HG02973 (cell line): ENCODE measurements at regions not wholly inside any gene's neighbourhood (a gene's known extent, or its start where the extent isn't known, plus 50 kb on each side); places are given as distances from the start of the nearest gene placed in this dataset.

Experiments
- ATAC-seq: cut with Tn5 transposase; IDR thresholded peaks from one replicate; pipeline ENCODE4 v1.9.1; 2021; ENCODE audit warnings: moderate library complexity; ENCODE audit not compliant: unreplicated experiment

DNA sequence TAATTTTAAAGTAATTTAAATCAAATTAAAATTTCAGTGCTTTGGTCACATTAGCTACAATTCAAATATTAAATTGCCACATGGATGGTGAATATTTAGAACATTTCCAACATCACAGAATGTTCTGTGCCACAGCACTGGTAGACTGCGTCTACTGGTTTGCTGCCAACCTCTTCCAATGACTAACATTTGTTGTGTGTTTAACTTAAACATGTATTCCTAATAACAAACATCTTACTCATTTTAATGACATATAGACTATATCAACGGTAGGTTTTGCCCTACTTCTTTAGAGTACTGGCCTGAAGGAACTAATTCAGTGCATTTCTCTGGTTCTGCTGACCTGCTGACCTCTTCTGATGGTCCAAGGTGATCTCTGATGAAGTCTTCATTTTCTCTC is 157.6 kb downstream of the DCK start:
- ATAC-seq, result no peak

GRCh38 chr4:71156616-71157015 is 163.2 kb downstream of the DCK start:
- ATAC-seq, result no peak

DNA sequence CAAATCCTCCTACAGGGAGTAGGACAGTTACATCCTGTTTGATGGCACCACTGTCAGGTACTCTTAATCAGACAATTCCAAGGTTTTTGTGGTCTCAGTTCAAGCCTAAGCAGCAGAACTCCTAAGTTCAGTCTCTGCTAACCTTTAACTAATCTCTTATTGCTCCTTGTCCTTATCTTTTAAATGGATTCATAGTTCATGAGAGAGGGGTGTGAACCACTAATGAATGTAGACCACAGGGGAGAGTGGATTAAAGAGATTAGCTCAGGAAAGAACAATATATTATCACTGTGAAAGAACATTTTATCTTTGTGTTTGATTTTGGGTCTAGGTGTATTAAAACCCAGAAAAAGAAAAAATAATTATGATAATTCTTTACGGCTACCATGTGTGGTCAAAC is 168.9 kb downstream of the DCK start:
- ATAC-seq, result no peak

GRCh38 chr4:71163317-71163716 is 169.9 kb downstream of the DCK start:
- no peak for ATAC-seq

- no peak for ATAC-seq
These were observed 171.7 kb upstream of the SLC4A4 start for GRCh38 chr4:71167083-71167482.

GRCh38 chr4:71171592-71171991 is 167.2 kb upstream of the SLC4A4 start:
- ATAC-seq, result no peak

GRCh38 chr4:71181332-71181731 is 157.5 kb upstream of the SLC4A4 start:
- no peak for ATAC-seq

DNA sequence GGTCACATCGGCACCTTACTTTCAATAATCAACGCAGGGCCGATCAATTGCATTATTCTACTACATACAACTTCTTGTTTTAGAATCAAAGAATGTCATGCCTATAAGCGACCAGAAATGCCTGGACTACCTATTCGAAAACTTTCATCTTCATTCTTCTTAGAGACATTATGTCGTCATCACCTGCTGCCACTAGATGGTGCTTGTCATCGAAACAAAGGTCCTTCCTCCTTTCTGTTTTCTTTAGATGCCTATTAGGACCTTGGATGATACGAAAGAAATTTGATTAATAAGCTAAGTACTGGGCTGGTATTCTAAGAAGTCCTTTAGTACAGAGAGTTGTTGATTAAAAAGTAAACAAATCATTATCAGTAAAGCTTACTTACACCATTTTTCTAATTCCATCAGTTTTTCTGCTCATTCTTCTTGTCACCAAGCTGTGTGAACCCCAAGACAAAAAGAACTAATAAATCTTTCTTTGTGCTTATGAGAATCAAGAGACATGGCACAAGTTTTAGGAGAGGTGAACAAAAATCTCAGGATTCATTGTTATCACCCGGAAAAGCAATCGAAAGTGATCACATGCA is 154.5 kb upstream of the SLC4A4 start:
- ATAC-seq, result peak; percentile 76

DNA sequence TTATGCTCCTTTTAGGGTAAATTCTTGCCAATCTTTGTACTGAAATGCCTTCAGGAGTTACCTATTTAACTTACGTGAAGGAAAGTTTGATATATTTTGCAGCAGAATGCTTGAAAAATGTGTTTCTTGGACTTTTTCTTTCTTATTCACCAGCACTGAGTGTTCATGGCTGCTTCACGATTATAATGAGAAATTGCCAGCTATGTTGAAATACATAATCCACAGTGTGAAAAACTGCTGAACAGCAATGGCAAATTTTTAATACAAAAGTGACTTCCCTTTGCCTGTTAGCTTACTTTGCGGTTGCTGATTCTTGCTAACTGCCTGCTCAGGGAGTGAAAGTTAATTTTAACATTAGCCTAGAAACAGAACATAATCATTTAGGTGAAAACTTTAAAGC is 153.8 kb upstream of the SLC4A4 start:
- no peak for ATAC-seq

- no peak for ATAC-seq
These were observed 152.6 kb upstream of the SLC4A4 start for GRCh38 chr4:71186257-71186565.

DNA sequence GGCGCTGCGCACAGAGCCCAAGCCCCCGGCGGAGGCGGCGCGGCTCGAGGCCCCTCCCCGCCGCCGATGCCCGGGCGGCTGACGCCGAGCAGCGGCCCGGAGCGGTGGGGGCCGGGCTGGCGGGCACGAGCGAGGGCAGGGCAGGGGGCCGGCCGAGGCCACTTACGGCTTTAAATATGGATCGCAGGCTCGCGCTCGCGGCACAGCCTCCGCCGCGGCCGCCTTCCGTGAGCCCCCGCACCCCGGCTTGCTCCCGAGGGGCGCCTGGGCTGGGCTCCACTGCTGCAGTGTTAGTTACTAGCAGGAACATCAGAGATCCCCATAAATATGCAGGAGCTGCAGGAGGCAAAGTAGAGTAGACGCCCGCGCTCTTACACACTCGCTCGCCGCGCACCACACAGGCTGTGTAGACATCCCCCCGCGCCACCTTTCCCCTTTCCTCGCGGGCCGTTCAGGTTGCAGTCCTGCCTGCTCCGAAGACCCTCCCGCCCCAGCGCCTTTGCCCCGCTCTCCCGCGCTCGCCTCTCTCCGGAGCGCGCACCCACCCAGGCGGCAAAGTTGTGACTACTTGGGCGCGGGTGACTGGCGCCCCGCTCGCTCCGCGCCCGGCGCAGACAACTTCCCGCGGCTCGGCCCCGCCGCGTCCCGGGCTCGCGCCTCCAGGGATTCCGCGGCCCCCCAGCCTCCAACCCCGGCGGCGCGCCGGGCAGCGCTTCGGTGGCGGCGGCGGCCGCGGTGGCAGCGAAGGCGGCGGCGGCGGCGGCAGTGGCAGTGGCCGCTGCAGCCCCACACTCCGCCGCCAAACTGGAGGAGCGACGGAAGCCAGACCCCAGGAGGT is 152.0 kb upstream of the SLC4A4 start:
- ATAC-seq, result peak; percentile 38

DNA sequence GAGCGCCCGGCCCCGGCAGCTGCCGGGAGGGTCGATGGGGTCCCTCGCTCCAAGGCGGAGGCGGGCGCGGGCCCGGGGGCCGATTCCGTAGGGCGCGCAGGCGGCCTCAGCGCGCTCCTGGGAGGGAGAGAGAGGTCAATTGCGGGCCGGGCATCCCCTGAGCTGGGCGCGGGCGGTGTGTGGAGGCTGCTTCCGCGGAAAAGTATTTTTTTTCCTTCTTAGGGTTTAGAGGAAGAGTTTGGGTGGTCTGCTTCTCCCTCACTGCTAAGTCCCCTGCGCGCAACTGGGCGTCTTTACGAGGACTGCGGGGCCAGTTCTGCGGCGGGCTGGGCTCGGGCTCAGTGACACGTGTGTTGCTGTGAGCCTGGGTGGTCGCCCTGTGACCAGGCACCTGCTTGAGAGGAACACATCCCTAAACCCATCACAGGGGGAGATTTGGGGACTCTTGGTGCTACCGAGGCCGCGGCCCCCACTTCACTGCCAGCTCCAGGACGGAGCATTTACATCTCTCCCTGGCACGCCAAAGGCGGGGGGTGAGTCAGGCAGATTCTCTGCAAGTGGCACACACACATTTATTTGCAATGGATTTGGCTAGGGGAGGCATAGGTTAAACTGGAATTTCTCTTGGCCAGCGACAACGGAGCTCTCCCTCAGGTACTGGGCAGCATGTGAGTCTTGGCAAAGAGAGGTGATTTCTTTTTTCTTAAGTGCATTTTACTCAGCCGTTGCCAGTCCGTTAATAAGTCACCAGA is 151.2 kb upstream of the SLC4A4 start:
- peak; percentile 17 for ATAC-seq

DNA sequence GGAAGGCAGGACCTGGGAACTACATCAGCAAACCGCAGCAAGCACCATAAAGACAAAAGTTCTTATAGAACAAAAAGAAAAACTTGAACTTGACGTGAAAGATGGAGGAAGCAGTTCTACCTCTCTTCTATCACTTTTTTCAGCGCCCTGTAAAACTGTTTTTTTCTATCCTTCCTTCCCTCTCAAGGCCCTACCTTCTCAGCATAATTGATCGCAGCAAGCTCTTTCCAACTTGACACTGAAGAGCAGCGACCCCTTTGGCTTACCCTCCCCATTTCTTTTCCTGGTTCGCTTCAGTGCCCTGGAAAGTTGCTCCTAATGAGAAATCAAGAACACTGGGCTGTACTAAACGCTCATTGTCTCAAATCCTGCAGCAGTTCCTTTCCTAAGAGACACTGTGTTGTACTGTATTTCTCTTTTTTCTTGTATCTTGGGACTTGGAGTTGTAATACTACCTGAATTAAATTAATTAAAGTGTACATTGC is 150.6 kb upstream of the SLC4A4 start:
- no peak for ATAC-seq

DNA sequence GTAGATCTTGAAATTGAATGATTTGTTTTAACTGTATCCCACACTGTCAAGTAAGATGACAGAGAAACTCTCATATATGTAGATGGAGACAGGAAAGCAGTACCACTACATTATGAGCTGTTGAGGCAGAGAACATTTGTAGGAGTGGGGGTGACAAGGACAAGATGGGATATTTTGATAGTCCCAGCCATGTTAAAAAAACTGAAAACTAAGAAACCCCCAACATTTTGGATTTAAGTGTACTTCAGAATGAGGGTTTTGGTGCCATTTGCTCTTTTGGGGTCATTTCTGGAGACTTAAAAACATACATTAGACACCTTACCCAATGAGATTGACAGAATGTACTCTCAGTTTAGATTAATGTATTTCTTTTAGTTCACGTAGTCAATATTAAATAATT is 149.9 kb upstream of the SLC4A4 start:
- no peak for ATAC-seq

DNA sequence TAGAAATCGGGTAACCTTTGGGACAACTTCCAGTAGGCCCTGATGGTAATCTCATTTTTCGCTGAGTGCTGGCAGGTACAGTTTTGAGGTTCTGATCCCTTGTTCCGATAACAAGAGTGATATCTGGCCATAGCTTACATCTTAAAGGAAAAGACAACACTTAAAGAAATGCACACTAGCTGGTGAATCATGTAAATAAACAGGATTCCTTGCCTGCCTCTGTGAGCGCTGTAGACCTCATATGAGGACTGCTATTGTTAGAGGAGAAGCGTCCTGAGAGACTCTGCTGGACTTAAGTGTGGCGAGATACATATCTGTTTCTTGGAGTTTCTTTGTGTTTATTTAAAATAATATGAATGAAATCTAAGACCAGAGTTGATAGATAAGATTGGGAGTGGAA is 149.3 kb upstream of the SLC4A4 start:
- no peak for ATAC-seq

DNA sequence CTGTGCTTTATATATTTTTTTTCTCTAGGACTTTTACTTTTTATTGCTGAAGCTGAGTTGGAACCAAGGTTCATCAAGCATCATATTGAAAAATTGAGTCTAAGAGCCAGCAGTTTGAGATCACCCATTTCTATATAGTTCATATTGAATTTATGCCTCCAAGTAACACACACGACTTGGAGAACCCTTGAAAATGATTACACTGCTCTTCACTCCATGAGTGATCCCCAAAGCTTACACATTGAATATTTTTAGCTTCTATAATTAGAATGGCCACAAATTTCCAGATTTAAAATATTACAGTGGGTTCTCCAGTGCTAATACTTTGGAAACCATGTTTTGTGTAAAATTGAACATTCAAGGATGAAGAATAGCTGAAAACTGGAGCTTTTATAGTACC is 144.4 kb upstream of the SLC4A4 start:
- no peak for ATAC-seq

- ATAC-seq, result no peak
These were observed 142.9 kb upstream of the SLC4A4 start for GRCh38 chr4:71195924-71196323.

DNA sequence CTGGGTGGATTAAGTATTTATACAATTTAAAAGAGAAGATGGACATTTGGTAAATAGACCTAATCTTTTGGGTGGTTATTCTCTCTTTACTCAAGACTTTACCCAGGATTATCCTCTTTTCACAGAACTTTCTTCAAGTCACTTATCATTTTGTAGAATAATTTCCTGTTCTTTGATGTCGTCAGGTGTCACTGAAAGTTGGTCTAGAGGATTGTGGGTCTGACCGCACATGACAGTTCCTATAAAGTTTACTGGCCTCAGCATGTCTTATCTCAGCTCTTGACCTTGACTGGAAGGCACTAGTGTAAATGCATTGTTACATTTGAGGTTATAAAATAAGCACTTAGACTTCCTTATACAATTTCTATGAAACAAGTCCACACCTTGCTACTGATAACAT is 139.9 kb upstream of the SLC4A4 start:
- no peak for ATAC-seq

- ATAC-seq, result no peak
These were observed 137.8 kb upstream of the SLC4A4 start for GRCh38 chr4:71201057-71201456.

DNA sequence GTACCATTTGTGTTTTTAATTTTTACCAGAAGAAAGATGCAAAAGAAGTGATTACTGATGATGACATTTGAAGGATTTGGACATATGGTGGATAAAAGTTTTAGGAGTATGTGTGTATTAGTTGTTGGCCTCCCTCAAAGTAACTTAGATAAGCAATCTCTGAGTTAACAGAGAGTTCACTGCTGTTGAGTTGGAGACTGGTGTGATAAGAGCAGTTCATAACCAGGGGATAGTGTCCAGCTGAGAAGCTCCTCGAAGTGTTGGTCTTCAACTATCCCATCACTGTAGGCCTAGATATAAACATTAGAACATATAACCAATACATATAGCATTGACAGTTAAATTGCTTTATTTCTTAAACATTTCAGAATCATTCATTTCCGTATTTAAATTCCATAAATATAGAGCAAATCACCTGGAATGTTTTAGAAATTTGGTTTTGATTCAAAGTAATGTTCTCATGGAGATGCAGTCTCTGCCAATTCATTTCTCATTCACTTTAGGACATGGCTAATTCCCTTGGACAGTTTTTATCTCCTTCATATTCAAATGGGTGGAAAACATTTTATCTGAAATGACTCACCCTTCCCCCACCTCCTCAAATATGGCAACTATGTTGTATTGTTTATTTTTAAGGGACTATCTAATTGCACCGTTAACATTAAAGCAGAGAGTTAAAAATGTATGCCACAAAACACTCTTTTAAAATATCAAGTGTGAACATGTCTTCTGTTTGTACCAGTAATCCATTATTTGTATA is 136.8 kb upstream of the SLC4A4 start:
- no peak for ATAC-seq

GRCh38 chr4:71202705-71203104 is 136.1 kb upstream of the SLC4A4 start:
- ATAC-seq, result no peak
